ENCODE measurements at regions not wholly inside any gene's neighbourhood (a gene's known extent, or its start where the extent isn't known, plus 50 kb on each side); places are given as distances from the start of the nearest gene placed in this dataset.

DNA sequence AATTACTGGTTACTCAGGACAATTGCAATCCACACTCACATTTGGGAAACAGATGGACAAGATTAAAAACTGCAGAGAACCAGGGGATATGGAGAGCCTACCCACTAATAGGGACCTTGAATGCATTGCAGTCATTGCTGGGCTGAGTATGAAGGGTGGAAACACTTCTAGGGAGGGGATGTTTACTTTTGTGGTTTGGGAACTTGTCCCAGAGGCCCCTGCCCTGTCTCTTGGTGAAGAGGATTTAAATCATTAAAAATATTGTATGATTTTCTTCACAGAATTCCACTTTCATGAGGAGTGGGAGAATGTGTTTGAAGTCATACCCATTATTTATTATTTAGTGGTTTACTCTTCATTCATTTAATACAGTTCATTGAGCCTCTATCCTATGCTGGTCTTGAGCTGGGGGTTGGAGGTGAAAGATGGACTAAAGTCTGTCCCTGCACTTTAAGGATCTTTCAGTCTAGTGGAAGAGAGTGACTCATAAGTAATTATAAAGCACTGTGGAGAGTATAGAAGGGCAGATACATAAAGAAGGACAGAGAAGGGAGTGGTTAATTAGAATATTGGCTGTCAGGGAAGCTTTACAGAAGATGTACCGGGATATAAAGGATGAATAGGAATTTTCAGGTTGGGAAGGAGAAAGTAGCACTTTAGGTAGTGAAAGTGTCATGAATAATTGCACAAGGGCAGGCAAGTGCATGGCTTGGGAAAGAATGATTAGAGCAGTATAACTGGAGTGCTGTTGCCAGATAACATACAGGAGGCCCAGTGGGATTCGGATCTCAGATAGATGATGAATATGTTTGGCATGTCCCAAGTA lies 313.4 kb downstream of the LPIN1 start:
- TF ChIP-seq, protein P1, sequence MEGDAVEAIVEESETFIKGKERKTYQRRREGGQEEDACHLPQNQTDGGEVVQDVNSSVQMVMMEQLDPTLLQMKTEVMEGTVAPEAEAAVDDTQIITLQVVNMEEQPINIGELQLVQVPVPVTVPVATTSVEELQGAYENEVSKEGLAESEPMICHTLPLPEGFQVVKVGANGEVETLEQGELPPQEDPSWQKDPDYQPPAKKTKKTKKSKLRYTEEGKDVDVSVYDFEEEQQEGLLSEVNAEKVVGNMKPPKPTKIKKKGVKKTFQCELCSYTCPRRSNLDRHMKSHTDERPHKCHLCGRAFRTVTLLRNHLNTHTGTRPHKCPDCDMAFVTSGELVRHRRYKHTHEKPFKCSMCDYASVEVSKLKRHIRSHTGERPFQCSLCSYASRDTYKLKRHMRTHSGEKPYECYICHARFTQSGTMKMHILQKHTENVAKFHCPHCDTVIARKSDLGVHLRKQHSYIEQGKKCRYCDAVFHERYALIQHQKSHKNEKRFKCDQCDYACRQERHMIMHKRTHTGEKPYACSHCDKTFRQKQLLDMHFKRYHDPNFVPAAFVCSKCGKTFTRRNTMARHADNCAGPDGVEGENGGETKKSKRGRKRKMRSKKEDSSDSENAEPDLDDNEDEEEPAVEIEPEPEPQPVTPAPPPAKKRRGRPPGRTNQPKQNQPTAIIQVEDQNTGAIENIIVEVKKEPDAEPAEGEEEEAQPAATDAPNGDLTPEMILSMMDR (IDR thresholded peaks at IDR 0.05; ENCODE audit: borderline replicate concordance, control extremely low read depth, extremely low read depth, insufficient read depth, missing control alignments): peak; percentile 7
- in situ Hi-C loops (cut with MboI; ENCODE audit: low sequenced_read_pairs, unreplicated experiment): no loop called here
- no peak for DNase-seq (ENCODE audit: low spot score)

DNA sequence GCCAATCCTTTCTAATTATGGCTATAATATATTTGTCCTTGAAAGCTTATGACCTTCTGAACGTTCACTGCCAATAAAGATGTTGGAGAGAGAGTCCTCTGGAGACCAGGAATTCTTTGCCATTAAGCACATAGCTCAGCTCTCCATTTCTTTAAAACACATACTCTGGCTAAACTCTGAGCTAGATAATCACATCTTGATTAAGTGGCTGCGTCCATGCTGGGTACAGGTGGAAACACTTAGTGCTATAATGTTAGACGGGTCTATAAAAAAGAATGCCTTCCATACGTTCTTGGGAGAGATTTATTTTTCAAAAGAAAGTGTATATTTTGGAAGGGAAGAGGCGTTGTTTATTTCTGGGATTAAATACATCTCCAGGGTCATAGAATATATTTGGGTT lies 314.5 kb downstream of the LPIN1 start:
- no peak for DNase-seq (ENCODE audit: low spot score)
- TF ChIP-seq, protein P1 (IDR thresholded peaks at IDR 0.05; ENCODE audit: borderline replicate concordance, control extremely low read depth, extremely low read depth, insufficient read depth, missing control alignments): no peak
- in situ Hi-C loops (cut with MboI; ENCODE audit: low sequenced_read_pairs, unreplicated experiment): no loop called here

- in situ Hi-C loops (cut with MboI; ENCODE audit: low sequenced_read_pairs, unreplicated experiment): no loop called here
- no peak for DNase-seq (ENCODE audit: low spot score)
- TF ChIP-seq, protein P1 (IDR thresholded peaks at IDR 0.05; ENCODE audit: borderline replicate concordance, control extremely low read depth, extremely low read depth, insufficient read depth, missing control alignments): no peak
These were observed 315.0 kb downstream of the LPIN1 start for GRCh38 chr2:12061286-12062052.

GRCh38 chr2:12062053-12062395 lies 315.6 kb downstream of the LPIN1 start:
- in situ Hi-C loops (cut with MboI; ENCODE audit: low sequenced_read_pairs, unreplicated experiment): no loop called here
- TF ChIP-seq, protein P1 (IDR thresholded peaks at IDR 0.05; ENCODE audit: borderline replicate concordance, control extremely low read depth, extremely low read depth, insufficient read depth, missing control alignments): no peak
- DNase-seq (ENCODE audit: low spot score): no peak

- TF ChIP-seq, protein P1 (IDR thresholded peaks at IDR 0.05; ENCODE audit: borderline replicate concordance, control extremely low read depth, extremely low read depth, insufficient read depth, missing control alignments): no peak
- no peak for DNase-seq (ENCODE audit: low spot score)
- in situ Hi-C loops (cut with MboI; ENCODE audit: low sequenced_read_pairs, unreplicated experiment): no loop called here
These were observed 316.8 kb downstream of the LPIN1 start for GRCh38 chr2:12063210-12063609.

- TF ChIP-seq, protein P1 (IDR thresholded peaks at IDR 0.05; ENCODE audit: borderline replicate concordance, control extremely low read depth, extremely low read depth, insufficient read depth, missing control alignments): no peak
- in situ Hi-C loops (cut with MboI; ENCODE audit: low sequenced_read_pairs, unreplicated experiment): no loop called here
- DNase-seq (ENCODE audit: low spot score): no peak
These were observed 317.7 kb downstream of the LPIN1 start for GRCh38 chr2:12064153-12064552.

Measured in GM13976 (cell line).